ENCODE measurements at regions not wholly inside any gene's neighbourhood (a gene's known extent, or its start where the extent isn't known, plus 50 kb on each side); places are given as distances from the start of the nearest gene placed in this dataset.
A peak's percentile ranks its signal among the peaks of the same experiment; 100 is the strongest.

DNA sequence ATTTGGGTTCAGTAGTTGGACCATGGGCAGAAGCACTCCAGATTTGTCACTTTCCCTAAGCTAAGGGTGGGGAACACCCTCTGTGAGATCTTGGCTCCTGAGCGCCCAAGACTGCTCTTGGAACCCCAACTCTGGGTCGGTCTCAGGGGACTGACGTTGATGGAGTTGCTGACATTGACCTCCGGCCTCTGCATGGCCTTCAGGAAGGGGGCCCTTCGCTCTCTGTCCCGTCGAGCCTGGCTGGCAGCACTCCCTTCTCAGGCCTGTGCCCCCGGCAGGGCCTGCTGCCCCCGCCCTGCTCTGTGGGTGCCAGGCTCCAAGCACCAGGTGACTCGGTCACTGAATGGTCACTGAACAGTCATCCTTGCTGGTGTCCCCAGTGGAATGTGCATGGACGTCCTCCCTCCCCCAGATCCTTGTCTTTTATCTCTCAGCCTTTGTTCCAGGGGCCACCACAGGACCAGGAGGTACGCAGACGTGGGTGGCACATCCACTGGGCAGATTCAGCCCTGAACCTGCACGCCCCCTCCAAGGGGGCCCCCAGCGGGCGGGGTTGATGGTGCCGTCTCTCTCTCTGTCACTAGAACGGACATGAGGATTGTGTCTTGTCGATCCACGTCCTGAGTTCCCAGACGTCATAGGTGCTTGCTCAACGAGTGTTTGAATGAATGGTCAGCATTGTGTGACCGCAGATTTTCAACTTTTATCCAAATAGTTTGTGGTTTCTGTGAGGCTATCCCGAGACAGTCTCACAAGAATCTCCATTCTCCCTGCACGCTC, 314.5 kb downstream of the SEC14L1 start:
- Histone ChIP-seq H4K20me1 (ENCODE audit: insufficient read depth, low read length) (peaks cover 55% of the 10 kb centered on the region), H3K9ac (ENCODE audit: insufficient read depth, low read depth, low read length) (peak overlapping the region; percentile 96), H3K4me1 (ENCODE audit: insufficient read depth, low read length) (peaks cover 82% of the 10 kb centered on the region), H3K4me2 (ENCODE audit: low read depth, low read length) (peak overlapping the region; percentile 99), H3K4me3 (replicated peaks in 1 of 3; ENCODE audit: insufficient read depth in 1 of 3, low read depth in 2 of 3, low read length in 3 of 3) (peak overlapping the region; percentile 70 to 91 (median 79)), H3K79me2 (ENCODE audit: insufficient read depth, low read length) (peaks cover 92% of the 10 kb centered on the region), H3K36me3 (replicated peaks in 1 of 2; ENCODE audit: control insufficient read depth in 1 of 2, insufficient read depth in 2 of 2, low read length in 2 of 2) (peaks cover 9 to 22% of the 10 kb centered on the region in 2 experiments; a peak in 4 of 5 replicates), H3K27ac (ENCODE audit: extremely low read length, insufficient read depth, low read length) (peak overlapping the region; percentile 95), H3K9me3 (ENCODE audit: low read length) (no peaks in the 10 kb centered on the region), H2AFZ (ENCODE audit: low read length) (no peak overlapping the region), H3K27me3 (ENCODE audit: control insufficient read depth in 1 of 2, insufficient read depth in 2 of 2, low read length in 2 of 2) (no peaks in the 10 kb centered on the region; a peak in 1 of 5 replicates)
- BruUV-seq (replicated peaks), result no TSS peak
- FAIRE-seq (no peak), ATAC-seq (no peak), DNase-seq (ENCODE audit: low spot score) (peak; percentile 69)
- WGBS (ENCODE audit: low lambda C conversion rate), result 39% methylated on average over 24 of the region's 25 CpGs
- intact Hi-C loops (cut with micrococcal nuclease; ENCODE audit: unreplicated experiment) (no loop called here), in situ Hi-C loops (cut with HindIII; ENCODE audit: extremely low pct_ligation_motif_present, low pct_unique_long_range_greater_than_20kb) (no loop called here)
- ChIA-PET POLR2A (interaction anchor here (1.2 to 6.4 kb wide), 11 partner anchors 7 to 176 kb away, joined by 3 to 129 read pairs (median 9); no protein-coding TSS in a partner anchor), CTCF (ENCODE audit: low intra/inter-chr PET ratio, low total read pairs) (no interaction called here)
- TF ChIP-seq ZNF414 (CRISPR knock-in tag; IDR thresholded peaks at IDR 0.05) (peak; percentile 54; the same call in 1 of the 2 replicates), KMT2B (CRISPR knock-in tag; IDR thresholded peaks at IDR 0.05) (0 out of 2 replicates have a peak, but pooled peaks have one; percentile 26), ZNF335 (CRISPR knock-in tag; IDR thresholded peaks at IDR 0.05) (0 out of 2 replicates have a peak, but pooled peaks have one; percentile 6), ZNF230 (CRISPR knock-in tag; IDR thresholded peaks at IDR 0.05) (no peak), ZBTB20 (CRISPR knock-in tag; IDR thresholded peaks at IDR 0.05; ENCODE audit: borderline replicate concordance, low read depth) (0 out of 2 replicates have a peak, but pooled peaks have one; percentile 25), NR2F1 (CRISPR knock-in tag; IDR thresholded peaks at IDR 0.05) (peak in 1 of 2 experiments; percentile 30; a peak in 2 of 4 replicates), HNF1B (CRISPR knock-in tag; IDR thresholded peaks at IDR 0.05) (peak; percentile 40; the same call in 1 of the 2 replicates), MEIS2 (CRISPR knock-in tag; IDR thresholded peaks at IDR 0.05) (peak; percentile 96), POLR2G (IDR thresholded peaks at IDR 0.05; ENCODE audit: low read depth, low read length) (0 out of 2 replicates have a peak, but pooled peaks have one; percentile 10), ZBTB38 (CRISPR knock-in tag; IDR thresholded peaks at IDR 0.05) (peak; percentile 77), ZMYM2 (CRISPR knock-in tag; IDR thresholded peaks at IDR 0.05) (no peak)
- TF ChIP-seq, protein P1, sequence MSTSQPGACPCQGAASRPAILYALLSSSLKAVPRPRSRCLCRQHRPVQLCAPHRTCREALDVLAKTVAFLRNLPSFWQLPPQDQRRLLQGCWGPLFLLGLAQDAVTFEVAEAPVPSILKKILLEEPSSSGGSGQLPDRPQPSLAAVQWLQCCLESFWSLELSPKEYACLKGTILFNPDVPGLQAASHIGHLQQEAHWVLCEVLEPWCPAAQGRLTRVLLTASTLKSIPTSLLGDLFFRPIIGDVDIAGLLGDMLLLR (CRISPR knock-in tag; IDR thresholded peaks at IDR 0.05), result 0 out of 2 replicates have a peak, but pooled peaks have one; percentile 31
- TF ChIP-seq, protein P2, sequence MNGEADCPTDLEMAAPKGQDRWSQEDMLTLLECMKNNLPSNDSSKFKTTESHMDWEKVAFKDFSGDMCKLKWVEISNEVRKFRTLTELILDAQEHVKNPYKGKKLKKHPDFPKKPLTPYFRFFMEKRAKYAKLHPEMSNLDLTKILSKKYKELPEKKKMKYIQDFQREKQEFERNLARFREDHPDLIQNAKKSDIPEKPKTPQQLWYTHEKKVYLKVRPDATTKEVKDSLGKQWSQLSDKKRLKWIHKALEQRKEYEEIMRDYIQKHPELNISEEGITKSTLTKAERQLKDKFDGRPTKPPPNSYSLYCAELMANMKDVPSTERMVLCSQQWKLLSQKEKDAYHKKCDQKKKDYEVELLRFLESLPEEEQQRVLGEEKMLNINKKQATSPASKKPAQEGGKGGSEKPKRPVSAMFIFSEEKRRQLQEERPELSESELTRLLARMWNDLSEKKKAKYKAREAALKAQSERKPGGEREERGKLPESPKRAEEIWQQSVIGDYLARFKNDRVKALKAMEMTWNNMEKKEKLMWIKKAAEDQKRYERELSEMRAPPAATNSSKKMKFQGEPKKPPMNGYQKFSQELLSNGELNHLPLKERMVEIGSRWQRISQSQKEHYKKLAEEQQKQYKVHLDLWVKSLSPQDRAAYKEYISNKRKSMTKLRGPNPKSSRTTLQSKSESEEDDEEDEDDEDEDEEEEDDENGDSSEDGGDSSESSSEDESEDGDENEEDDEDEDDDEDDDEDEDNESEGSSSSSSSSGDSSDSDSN (CRISPR knock-in tag; IDR thresholded peaks at IDR 0.05), result peak; percentile 56; the same call in 1 of the 2 replicates

Data from HepG2 (cell line).